Endothelial cell of umbilical vein (primary cell): ENCODE measurements at regions not wholly inside any gene's neighbourhood (a gene's known extent, or its start where the extent isn't known, plus 50 kb on each side); places are given as distances from the start of the nearest gene placed in this dataset.

Experiments
- BruUV-seq: library from RNA; stranded (reverse); fragments of 400-500 nt; replicated peaks from 2 replicates; lab custom pipeline; 2021; lab: Mats Ljungman, UMichigan
- CTCF ChIA-PET: fragments of 300-600, 350-600 bp; sonication (Branson Sonifier 250); formaldehyde crosslinking; loops from one replicate; lab custom pipeline; 2021; ENCODE audit warnings: antibody characterized with exemption, inconsistent platforms; lab: Charles Lee
- POLR2A ChIA-PET: fragments of 300-600, 350-600 bp; sonication (Branson Sonifier 250); formaldehyde crosslinking; loops from one replicate; lab custom pipeline; 2021; ENCODE audit warnings: antibody characterized with exemption, inconsistent platforms; lab: Charles Lee
- DNase-seq: peaks from one replicate; pipeline ENCODE4 v3.0.0-alpha.2; 2011; ENCODE audit warnings: low read depth, low spot score
- FAIRE-seq: peaks from 2 replicates; lab custom pipeline; 2011; peaks lifted over from hg19 to GRCh38; lab: Jason Lieb, UNC
- H2AFZ ChIP-seq: 2 replicates; pipeline ENCODE4 v1.6.0; 2012; ENCODE audit warnings: low read depth, low read length, control low read depth, inconsistent platforms
- H3K27ac ChIP-seq: 2 replicates; pipeline ENCODE4 v1.5.1; 2011; ENCODE audit warnings: low read depth, mild to moderate bottlenecking, control low read depth, low read length, moderate library complexity; ENCODE audit not compliant: insufficient read depth
- H3K27me3 ChIP-seq, 2 experiments: 2 replicates each; pipeline versions ENCODE4 v1.6.0 to v1.6.1; 2011; ENCODE audit warnings: low read length in 2 of 2, mixed read lengths in 1 of 2; ENCODE audit not compliant: control insufficient read depth in 2 of 2, insufficient read depth in 2 of 2
- H3K36me3 ChIP-seq, 2 experiments: 2 replicates in 1 of 2; 3 replicates in 1 of 2; pipeline ENCODE4 v1.5.1; 2011; ENCODE audit warnings: low read length in 2 of 2, mild to moderate bottlenecking in 1 of 2, moderate library complexity in 1 of 2; ENCODE audit not compliant: control insufficient read depth in 2 of 2, insufficient read depth in 2 of 2; ENCODE audit errors: extremely low read depth in 1 of 2
- H3K4me1 ChIP-seq: 3 replicates; pipeline ENCODE4 v1.5.1; 2011; ENCODE audit warnings: mild to moderate bottlenecking, low read length; ENCODE audit not compliant: control insufficient read depth, insufficient read depth; ENCODE audit errors: extremely low read depth
- H3K4me2 ChIP-seq: 2 replicates; pipeline ENCODE4 v1.6.1; 2011; ENCODE audit warnings: low read length, control low read depth, mixed read lengths; ENCODE audit not compliant: insufficient read depth
- H3K4me3 ChIP-seq, 3 experiments: fragments of 200-600 bp in 1 of 3; sonication (generic), shearing (Covaris generic) in 1 of 3; replicated peaks in 1 of 3; 2 replicates each; pipeline ENCODE4 v1.5.1; 2011 to 2016; ENCODE audit warnings: control low read depth in 3 of 3, low read length in 3 of 3, mild to moderate bottlenecking in 2 of 3, inconsistent platforms in 1 of 3, low read depth in 1 of 3, moderate library complexity in 1 of 3; ENCODE audit not compliant: insufficient read depth in 1 of 3
- H3K79me2 ChIP-seq: 2 replicates; pipeline ENCODE4 v1.6.0; 2012; ENCODE audit warnings: low read length, inconsistent platforms; ENCODE audit not compliant: control insufficient read depth, insufficient read depth
- H3K9ac ChIP-seq: replicated peaks from 2 replicates; pipeline ENCODE3; 2011; ENCODE audit warnings: low read length, control low read depth; ENCODE audit not compliant: insufficient read depth; ENCODE audit errors: extremely low read depth
- H3K9me1 ChIP-seq: replicated peaks from 3 replicates; pipeline ENCODE4 v1.6.0; 2011; ENCODE audit warnings: mild to moderate bottlenecking, low read length; ENCODE audit not compliant: control insufficient read depth, insufficient read depth; ENCODE audit errors: extremely low read depth
- H3K9me3 ChIP-seq: replicated peaks from 2 replicates; pipeline ENCODE4 v1.5.1; 2012; ENCODE audit warnings: low read length, inconsistent platforms; ENCODE audit not compliant: control insufficient read depth, insufficient read depth
- H4K20me1 ChIP-seq: replicated peaks from 2 replicates; pipeline ENCODE3; 2011; ENCODE audit warnings: mild to moderate bottlenecking, low read length; ENCODE audit not compliant: control insufficient read depth, insufficient read depth; ENCODE audit errors: extremely low read depth
- CTCF ChIP-seq, 2 donors: IDR thresholded peaks; 1 replicate in 1 of 2; 2 replicates in 1 of 2; pipeline ENCODE4 v1.5.1; 2011; ENCODE audit warnings: low read length in 2 of 2, mild to moderate bottlenecking in 2 of 2, moderate library complexity in 2 of 2, control low read depth in 1 of 2, inconsistent platforms in 1 of 2, low read depth in 1 of 2; ENCODE audit not compliant: insufficient read depth in 1 of 2; ENCODE audit errors: extremely low read depth in 1 of 2
- EZH2 ChIP-seq: IDR thresholded peaks from 2 replicates; pipeline ENCODE4 v1.6.1; 2012; ENCODE audit warnings: borderline replicate concordance, low read depth, mild to moderate bottlenecking, moderate library complexity, low read length, inconsistent platforms; ENCODE audit not compliant: severe bottlenecking
- FOS ChIP-seq: IDR thresholded peaks from 2 replicates; pipeline ENCODE4 v1.6.1; 2011; ENCODE audit warnings: mild to moderate bottlenecking, low read length, moderate library complexity, borderline replicate concordance; ENCODE audit not compliant: insufficient read depth
- GATA2 ChIP-seq: IDR thresholded peaks from 2 replicates; pipeline ENCODE4 v1.7.0; 2011; ENCODE audit warnings: low read depth, mild to moderate bottlenecking, moderate library complexity, mixed read lengths, low read length; ENCODE audit not compliant: insufficient read length, insufficient read depth
- JUN ChIP-seq: IDR thresholded peaks from 2 replicates; pipeline ENCODE4 v1.6.1; 2011; ENCODE audit warnings: borderline replicate concordance, low read depth; ENCODE audit not compliant: insufficient read length, insufficient read depth
- MAX ChIP-seq: IDR thresholded peaks from 2 replicates; pipeline ENCODE4 v1.6.1; 2011; ENCODE audit not compliant: insufficient read depth, insufficient read length
- MYC ChIP-seq: IDR thresholded peaks from one replicate; pipeline ENCODE4 v1.6.1; 2011; ENCODE audit warnings: mild to moderate bottlenecking, low read depth, low read length
- POLR2A ChIP-seq: IDR thresholded peaks from 2 replicates; pipeline ENCODE4 v1.6.1; 2012; ENCODE audit warnings: low read depth, mild to moderate bottlenecking, control low read depth, low read length
- POLR2AphosphoS5 ChIP-seq: IDR thresholded peaks from 2 replicates; pipeline ENCODE4 v1.6.1; 2012; ENCODE audit warnings: low read depth, mild to moderate bottlenecking, control low read depth, low read length, moderate library complexity; ENCODE audit not compliant: insufficient read depth
- dilution Hi-C: fragments of 300-500 bp; cut with MboI; formaldehyde crosslinking; loops from one replicate; pipeline ENCODE4 v1.15.0; 2019; ENCODE audit warnings: low sequenced_read_pairs; ENCODE audit not compliant: extremely low pct_ligation_motif_present
- intact Hi-C: fragments of 100-400 bp; cut with micrococcal nuclease; formaldehyde crosslinking; loops from one replicate; pipeline ENCODE4 v1.10.0; 2022

GRCh38 chr13:73190477-73190876 is 131.7 kb downstream of the KLF5 start:
- dilution Hi-C loops, result no loop called here

More at GRCh38 chr13:73190477-73190876, 131.7 kb downstream of the KLF5 start:
- Histone ChIP-seq H3K4me3 (no peak overlapping the region), H3K36me3 (no peaks in the 10 kb centered on the region), H3K4me1 (no peaks in the 10 kb centered on the region), H3K9ac (no peak overlapping the region), H3K27ac (no peak overlapping the region), H3K9me3 (no peaks in the 10 kb centered on the region), H4K20me1 (no peaks in the 10 kb centered on the region), H3K4me2 (no peak overlapping the region), H3K79me2 (no peaks in the 10 kb centered on the region), H3K9me1 (no peaks in the 10 kb centered on the region), H2AFZ (no peak overlapping the region), H3K27me3 (no peaks in the 10 kb centered on the region)
- ChIA-PET POLR2A (no interaction called here), CTCF (no interaction called here)
- BruUV-seq, result no TSS peak
- TF ChIP-seq EZH2 (no peak), JUN (no peak), CTCF (IDR thresholded peaks at IDR 0.05; ENCODE audit: extremely low read depth in 1 of 2, insufficient read depth in 1 of 2, low read depth in 1 of 2, low read length in 2 of 2) (no peak), MYC (no peak), POLR2A (no peak), MAX (no peak), GATA2 (no peak), POLR2AphosphoS5 (no peak), FOS (no peak)
- DNase-seq, result no peak
- FAIRE-seq, result no peak
- intact Hi-C loops, result no loop called here
